IPS-NIHi11 (cell line): ENCODE measurements at regions not wholly inside any gene's neighbourhood (a gene's known extent, or its start where the extent isn't known, plus 50 kb on each side); places are given as distances from the start of the nearest gene placed in this dataset.
"Not testable (repeated sequence)": the region's sequence is repeated elsewhere in the genome, so short reads cannot be mapped to it uniquely, and the experiment has no call there.

ENCODE experiments used
- DNase-seq: peaks from one replicate; pipeline ENCODE4 v3.0.0; 2012; ENCODE audit warnings: mixed read lengths, low spot score

GRCh38 chr3:5357089-5357488 lies 169.6 kb downstream of the EDEM1 start:
- no peak for DNase-seq

- DNase-seq = no peak
Observed at GRCh38 chr3:5358911-5359310, 171.4 kb downstream of the EDEM1 start.

- DNase-seq = no peak
Observed at GRCh38 chr3:5360453-5360852, 172.9 kb downstream of the EDEM1 start.

DNA sequence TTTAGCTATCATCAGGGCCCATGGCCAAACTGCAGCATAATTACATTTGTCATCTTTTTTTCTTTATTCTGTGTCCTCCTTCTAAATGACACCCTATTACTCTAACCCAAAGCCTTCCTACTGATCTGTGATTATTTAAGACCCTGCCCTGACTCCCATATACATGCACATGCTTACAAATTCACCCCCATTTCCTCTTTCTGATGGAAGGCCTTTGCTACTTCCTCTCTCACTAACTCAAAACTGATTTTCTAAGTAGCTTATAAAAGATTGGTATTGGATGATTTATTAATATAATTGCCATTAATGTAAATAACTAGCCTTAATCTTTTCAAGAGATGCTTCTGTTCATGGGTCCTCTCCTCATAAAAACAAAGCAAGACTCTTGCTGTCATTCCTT lies 179.2 kb downstream of the EDEM1 start:
- DNase-seq = no peak

- not testable (repeated sequence) for DNase-seq
Observed at GRCh38 chr3:5371555-5371954, 184.0 kb downstream of the EDEM1 start.

DNA sequence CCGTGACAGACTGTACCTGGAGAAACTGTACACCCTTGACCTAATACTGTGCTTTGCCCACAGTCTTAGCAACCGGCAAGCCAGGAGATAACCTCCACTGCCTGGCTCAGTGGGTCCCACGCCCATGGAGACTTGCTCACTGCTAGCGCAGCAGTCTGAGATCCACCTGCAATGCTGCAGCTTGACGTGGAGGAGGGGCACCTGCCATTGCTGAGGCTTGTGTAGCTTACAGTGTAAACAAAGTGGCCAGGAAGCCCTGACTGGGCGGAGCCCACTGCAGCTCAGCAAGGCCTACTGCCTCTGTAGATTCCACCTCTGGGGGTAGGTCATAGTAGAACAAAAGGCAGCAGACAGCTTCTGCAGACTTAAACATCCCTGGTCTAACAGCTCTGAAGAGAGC lies 189.3 kb downstream of the EDEM1 start:
- DNase-seq = peak; percentile 13

DNA sequence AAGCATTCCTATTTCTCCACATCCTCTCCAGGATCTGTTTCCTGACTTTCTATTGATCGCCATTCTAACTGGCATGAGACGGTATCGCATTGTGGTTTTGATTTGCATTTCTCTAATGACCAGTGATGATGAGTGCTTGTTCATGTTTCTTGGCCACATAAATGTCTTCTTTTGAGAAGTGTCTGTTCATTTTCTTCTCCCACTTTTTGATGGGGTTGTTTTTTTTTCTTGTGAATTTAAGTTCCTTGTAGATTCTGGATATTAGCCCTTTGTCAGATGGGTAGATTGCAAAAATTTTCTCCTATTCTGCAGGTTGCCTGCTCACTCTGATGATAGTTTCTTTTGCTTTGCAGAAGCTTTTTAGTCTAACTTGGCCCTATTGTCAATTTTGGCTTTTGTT lies 191.8 kb downstream of the EDEM1 start:
- DNase-seq = not testable (repeated sequence)

DNA sequence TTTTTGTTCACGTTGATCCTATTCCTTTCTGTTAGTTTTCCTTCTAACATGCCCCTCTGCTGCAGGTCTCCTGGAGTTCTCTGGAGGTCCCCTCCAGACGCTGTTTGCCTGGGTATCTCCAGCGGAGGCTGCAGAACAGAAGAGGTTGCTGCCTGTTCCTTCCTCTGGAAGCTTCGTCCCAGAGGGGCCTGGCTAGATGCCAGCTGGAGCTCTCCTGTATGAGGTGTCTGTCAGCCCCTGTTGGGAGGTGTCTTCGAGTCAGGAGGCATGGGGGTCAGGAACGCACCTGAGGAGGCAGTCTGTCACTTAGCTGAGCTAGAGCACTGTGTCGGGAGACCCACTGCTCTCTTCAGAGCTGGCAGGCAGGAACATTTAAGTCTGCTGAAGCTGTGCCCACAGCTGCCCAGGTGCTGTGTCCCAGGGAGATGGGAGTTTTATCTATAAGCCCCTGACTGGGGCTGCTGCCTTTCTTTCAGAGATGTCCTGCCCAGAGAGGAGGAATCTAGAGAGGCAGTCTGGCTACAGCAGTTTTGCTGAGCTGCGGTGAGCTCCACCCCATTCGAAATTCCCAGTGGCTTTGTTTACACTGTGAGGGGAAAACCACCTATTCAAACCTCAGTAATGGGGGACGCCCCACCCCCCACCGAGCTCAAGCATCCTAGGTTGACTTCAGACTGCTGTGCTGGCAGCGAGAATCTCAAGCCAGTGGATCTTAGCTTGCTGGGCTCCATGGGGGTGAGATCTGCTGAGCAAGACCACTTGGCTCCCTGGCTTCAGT lies 196.2 kb downstream of the EDEM1 start:
- DNase-seq = not testable (repeated sequence)

DNA sequence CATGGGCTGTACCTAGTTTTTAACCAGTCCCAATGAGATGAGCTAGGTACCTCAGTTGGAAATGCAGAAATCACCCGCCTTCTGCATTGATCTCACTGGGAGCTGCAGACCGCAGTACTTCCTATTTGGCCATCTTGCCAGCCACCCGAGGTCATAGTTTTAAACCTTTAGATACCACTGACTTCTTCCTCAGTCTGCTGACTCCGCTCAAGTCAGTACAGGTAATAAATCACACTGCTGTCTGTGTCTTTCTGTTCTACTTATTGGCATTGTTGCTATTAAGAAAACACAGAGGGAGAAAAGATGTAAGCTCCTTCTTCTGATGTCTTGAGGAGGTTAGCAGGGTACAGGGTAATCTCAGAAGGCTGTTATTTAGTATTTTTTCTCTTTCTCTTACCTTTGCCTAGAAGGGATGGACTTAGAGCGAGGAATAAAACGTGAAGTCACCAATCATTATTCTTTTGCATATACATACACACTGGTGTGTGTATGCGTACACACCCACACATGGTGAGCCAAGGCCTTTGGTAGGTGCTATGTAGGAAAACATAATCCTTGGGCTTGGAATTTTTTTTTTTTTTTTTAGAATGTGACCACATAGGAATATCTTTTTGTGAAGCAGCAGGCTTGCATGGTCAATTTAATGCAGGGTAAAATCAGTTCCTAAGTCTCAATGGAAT lies 197.2 kb downstream of the EDEM1 start:
- no peak for DNase-seq

DNA sequence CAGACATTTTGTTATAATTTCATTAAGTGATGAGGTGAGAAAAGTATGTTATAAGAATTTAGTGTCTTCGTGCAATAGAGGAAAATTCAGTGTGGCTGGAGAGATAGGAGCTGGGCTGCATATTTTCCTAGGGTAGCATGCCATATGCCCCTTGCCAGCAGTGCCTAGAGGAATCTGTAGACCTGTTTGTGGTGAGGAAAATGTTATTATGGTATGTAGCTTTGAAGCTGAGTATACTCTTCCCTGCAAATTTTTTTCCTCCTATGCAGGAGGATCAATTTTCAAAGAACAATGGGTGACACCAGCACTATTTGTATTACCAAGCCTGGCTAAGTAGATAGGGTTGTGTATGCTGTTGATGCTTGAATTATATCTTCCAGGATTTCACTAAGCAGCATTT lies 200.6 kb downstream of the EDEM1 start:
- DNase-seq = no peak

DNA sequence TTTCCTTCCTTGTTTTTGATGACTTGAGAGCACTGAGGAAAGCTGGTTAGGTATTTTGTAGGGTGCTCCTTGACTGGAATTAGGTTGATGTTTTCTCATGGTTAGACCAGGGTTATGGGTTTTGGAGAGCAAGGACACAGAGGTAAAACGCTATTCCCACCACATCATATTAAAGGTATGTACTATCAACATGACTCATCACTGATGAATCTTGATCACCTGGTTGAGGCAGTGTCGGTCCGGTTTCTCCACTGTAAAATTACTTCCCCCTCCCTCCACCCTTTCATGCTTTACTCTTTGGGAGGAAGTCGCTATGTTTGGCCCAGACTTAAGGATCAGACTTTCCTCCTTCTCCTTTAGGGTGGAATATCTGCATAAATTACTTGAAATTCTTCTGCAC lies 201.6 kb downstream of the EDEM1 start:
- no peak for DNase-seq

DNA sequence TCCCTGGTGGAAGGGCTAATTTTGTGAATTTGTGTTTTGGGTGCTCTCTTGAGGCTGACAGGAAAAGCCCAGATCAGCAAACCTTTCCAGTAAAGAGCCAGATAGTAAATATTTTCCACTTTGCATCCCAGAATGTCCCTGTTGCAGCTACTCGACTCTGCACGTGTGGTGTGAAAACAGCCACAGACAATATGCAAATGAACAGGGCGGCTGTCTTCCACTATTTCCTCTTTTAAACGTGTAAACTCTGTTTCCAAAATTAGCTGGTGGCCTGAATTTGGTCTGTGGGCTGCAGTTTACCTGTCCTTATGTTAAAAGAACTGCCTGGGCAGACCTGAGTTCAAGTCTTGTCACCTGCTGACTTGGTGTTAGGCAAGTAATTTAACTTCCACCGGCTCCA lies 202.7 kb downstream of the EDEM1 start:
- no peak for DNase-seq

- no peak for DNase-seq
Observed at GRCh38 chr3:5390936-5391625, 203.6 kb downstream of the EDEM1 start.

DNA sequence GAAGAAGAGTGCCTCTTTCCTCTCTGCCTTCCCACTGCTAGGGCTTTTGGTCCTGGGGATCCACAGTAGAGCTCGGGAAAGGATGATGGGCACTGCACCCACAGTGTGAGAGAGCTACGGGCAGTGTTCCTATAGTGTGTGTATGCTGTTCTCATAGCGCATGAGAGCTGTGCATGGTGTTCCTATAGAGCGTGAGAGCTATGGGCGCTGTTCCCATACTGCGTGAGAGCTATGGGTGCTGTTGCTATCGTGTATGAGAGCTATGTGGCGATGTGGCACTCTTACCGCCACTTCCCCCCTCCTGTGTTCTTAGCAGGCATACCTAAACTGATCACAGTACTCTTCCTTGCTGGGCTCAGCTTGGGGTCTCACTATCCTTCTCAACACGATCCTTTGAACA lies 213.5 kb downstream of the EDEM1 start:
- DNase-seq = no peak

GRCh38 chr3:5404718-5405117 lies 217.2 kb downstream of the EDEM1 start:
- DNase-seq = no peak

DNA sequence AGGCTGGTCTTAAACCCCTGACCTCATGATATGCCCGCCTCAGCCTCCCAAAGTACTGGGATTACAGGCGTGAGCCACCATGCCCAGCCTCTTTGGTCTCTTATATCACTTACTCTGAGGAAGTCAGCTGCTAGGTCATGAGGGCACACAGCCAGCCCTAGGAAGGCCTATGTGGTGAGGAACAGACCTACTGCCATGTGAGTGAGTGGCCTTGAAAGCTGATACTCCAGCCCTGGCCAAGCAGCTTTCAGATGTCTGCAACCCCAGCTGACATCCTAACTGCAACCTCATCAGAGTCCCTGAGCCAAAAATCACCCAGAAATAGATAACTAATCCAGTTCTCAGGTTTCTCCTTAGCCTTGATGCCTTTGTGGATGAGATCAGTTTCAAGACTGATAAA lies 224.3 kb downstream of the EDEM1 start:
- no peak for DNase-seq

- no peak for DNase-seq
Observed at GRCh38 chr3:5423076-5423475, 235.6 kb downstream of the EDEM1 start.

GRCh38 chr3:5423523-5423922 lies 236.0 kb downstream of the EDEM1 start:
- no peak for DNase-seq

DNA sequence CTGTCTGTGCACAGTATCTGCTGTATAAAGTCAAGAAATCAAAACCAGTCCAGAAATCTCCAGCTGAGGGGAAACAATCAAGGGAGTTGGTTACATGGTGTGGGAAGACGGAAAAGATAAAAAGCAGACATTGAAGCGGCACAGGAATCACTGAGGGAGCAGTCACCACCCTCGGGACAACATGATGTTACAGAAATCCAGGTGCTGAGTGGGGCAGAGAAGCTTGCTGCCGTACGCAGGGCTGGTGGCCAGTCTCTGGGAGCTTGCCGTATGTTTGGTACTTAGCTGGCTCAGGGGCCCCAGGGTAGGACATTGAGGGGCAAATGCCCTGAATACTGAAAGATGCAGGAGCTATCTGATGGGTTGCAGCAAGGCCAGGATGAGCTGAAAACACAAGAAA lies 237.9 kb downstream of the EDEM1 start:
- no peak for DNase-seq

GRCh38 chr3:5426094-5426883 lies 238.8 kb downstream of the EDEM1 start:
- DNase-seq = peak; percentile 80

DNA sequence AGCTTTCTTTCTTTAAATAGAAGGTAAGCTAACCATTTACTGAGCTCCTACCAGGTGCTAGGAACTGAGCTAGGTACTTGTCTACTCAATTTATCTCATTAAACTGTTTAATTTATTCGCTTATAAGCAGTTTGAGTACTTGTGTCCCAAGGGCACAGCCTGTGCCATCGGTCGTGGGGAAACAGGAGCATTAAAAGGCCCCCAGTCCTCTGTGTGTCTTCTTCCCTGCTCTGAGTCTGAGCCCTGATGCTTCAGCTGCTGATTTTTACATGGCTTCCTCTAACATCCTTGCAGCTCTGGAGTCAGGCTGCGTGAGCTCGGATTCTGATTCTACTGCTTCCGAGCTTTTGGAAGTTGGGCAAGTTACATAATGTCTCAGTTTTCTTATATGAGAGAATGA lies 239.5 kb downstream of the EDEM1 start:
- DNase-seq = no peak

DNA sequence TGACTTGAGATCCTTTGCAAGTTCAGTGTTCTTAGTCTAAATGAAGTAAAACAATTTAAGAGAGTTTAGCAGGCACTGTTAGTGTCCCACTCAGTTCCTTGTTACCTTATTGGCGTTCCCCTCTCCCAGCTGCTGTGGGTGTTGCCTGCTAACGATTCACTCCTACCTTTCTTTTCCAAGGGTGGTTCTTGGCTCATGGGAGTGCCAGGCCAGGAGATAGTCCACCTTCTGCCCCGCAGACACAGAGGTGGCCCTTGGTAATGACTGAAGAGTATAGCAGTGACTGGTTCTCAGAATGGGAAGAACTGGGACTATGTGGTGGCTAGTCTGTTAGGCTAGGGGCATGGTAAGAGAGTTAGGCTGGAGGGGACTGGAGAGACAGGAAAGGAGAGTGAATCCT lies 240.4 kb downstream of the EDEM1 start:
- no peak for DNase-seq
